WTC11 (cell line): ENCODE measurements at regions not wholly inside any gene's neighbourhood (a gene's known extent, or its start where the extent isn't known, plus 50 kb on each side); places are given as distances from the start of the nearest gene placed in this dataset.

Source experiments
- ATAC-seq: fragments of 200-7000 bp; cut with Tn5 transposase; 2 replicates; pipeline ENCODE4 v1.10.0; 2021; ENCODE audit warnings: mild to moderate bottlenecking, moderate library complexity
- CTCF ChIA-PET: fragments of 300-600 bp; sonication (Branson Sonifier 250); formaldehyde crosslinking; loops from one replicate; lab custom pipeline; 2021; ENCODE audit warnings: antibody characterized with exemption; lab: Charles Lee
- POLR2A ChIA-PET: fragments of 350-600 bp; sonication (Branson Sonifier 250); formaldehyde crosslinking; loops from one replicate; lab custom pipeline; 2021; ENCODE audit warnings: antibody characterized with exemption; lab: Charles Lee
- DNase-seq: peaks from one replicate; pipeline ENCODE4 v3.0.0; 2021; ENCODE audit warnings: low spot score
- H3K27ac Mint-ChIP-seq: 2 replicates; pipeline ENCODE4 v1.8.0; 2021; ENCODE audit warnings: mixed read lengths
- H3K27me3 Mint-ChIP-seq: 2 replicates; pipeline ENCODE4 v1.8.0; 2021; ENCODE audit warnings: low read depth, mild to moderate bottlenecking, moderate library complexity, mixed read lengths
- H3K36me3 Mint-ChIP-seq: 2 replicates; pipeline ENCODE4 v1.8.0; 2021; ENCODE audit warnings: mixed read lengths
- H3K4me1 Mint-ChIP-seq: 2 replicates; pipeline ENCODE4 v1.8.0; 2022; ENCODE audit warnings: mixed read lengths
- H3K4me3 Mint-ChIP-seq: 2 replicates; pipeline ENCODE4 v1.8.0; 2021; ENCODE audit warnings: mild to moderate bottlenecking, moderate library complexity, mixed read lengths
- H3K9me3 Mint-ChIP-seq: 2 replicates; pipeline ENCODE4 v1.8.0; 2021; ENCODE audit warnings: mixed read lengths
- ATF1 ChIP-seq: sonication (generic); formaldehyde crosslinking; IDR thresholded peaks from 2 replicates; pipeline ENCODE4 v1.8.1; 2023; ENCODE audit warnings: mild to moderate bottlenecking, moderate library complexity, missing genetic modification reagents
- E2F5 ChIP-seq: sonication (generic); formaldehyde crosslinking; IDR thresholded peaks from 2 replicates; pipeline ENCODE4 v1.8.1; 2022; ENCODE audit warnings: mild to moderate bottlenecking, moderate library complexity, missing genetic modification reagents
- EMX1 ChIP-seq: fragments of 250-450 bp; sonication (Bioruptor Pico); IDR thresholded peaks from 2 replicates; pipeline ENCODE4 v1.8.0; 2021; ENCODE audit warnings: mild to moderate bottlenecking
- FOXK1 ChIP-seq: sonication (generic); formaldehyde crosslinking; IDR thresholded peaks from 2 replicates; pipeline ENCODE4 v1.8.0; 2022; ENCODE audit warnings: mild to moderate bottlenecking, moderate library complexity, missing genetic modification reagents
- NFATC4 ChIP-seq: fragments of 250-450 bp; sonication (Bioruptor Pico); IDR thresholded peaks from 2 replicates; pipeline ENCODE4 v1.9.0; 2021; ENCODE audit warnings: mild to moderate bottlenecking
- NR1H2 ChIP-seq: sonication (generic); formaldehyde crosslinking; IDR thresholded peaks from 2 replicates; pipeline ENCODE4 v1.9.0; 2021; ENCODE audit warnings: mild to moderate bottlenecking, moderate library complexity, missing genetic modification reagents
- NR3C1 ChIP-seq: sonication (generic); formaldehyde crosslinking; conservative IDR thresholded peaks from 2 replicates; pipeline ENCODE4 v1.8.1; 2023; ENCODE audit warnings: low read depth, mild to moderate bottlenecking, missing genetic modification reagents
- PREB ChIP-seq: sonication (generic); formaldehyde crosslinking; IDR thresholded peaks from 2 replicates; pipeline ENCODE4 v1.8.1; 2022; ENCODE audit warnings: mild to moderate bottlenecking, missing genetic modification reagents, moderate library complexity, borderline replicate concordance
- SMAD4 ChIP-seq: sonication (generic); formaldehyde crosslinking; IDR thresholded peaks from 2 replicates; pipeline ENCODE4 v1.8.0; 2022; ENCODE audit warnings: mild to moderate bottlenecking, missing genetic modification reagents
- TEAD4 ChIP-seq: sonication (generic); formaldehyde crosslinking; IDR thresholded peaks from 2 replicates; pipeline ENCODE4 v1.8.0; 2022; ENCODE audit warnings: mild to moderate bottlenecking, missing genetic modification reagents
- ZNF317 ChIP-seq: sonication (generic); formaldehyde crosslinking; IDR thresholded peaks from 2 replicates; pipeline ENCODE4 v1.8.1; 2023; ENCODE audit warnings: low read depth, mild to moderate bottlenecking, moderate library complexity, missing genetic modification reagents, borderline replicate concordance
- ZNF425 ChIP-seq: fragments of 250-450 bp; sonication (Bioruptor Pico); conservative IDR thresholded peaks from 2 replicates; pipeline ENCODE4 v1.9.0; 2021; ENCODE audit warnings: mild to moderate bottlenecking
- TF ChIP-seq, protein P1 (sequence below): sonication (generic); formaldehyde crosslinking; IDR thresholded peaks from 2 replicates; pipeline ENCODE4 v1.8.1; 2022; ENCODE audit warnings: low read depth, missing genetic modification reagents, borderline replicate concordance
- TF ChIP-seq, protein P2 (sequence below): sonication (generic); formaldehyde crosslinking; IDR thresholded peaks from 2 replicates; pipeline ENCODE4 v1.8.1; 2023; ENCODE audit warnings: mild to moderate bottlenecking, missing genetic modification reagents, borderline replicate concordance
- TF ChIP-seq, protein P3 (sequence below): sonication (generic); formaldehyde crosslinking; IDR thresholded peaks from 2 replicates; pipeline ENCODE4 v1.8.1; 2023; ENCODE audit warnings: mild to moderate bottlenecking, missing genetic modification reagents
- TF ChIP-seq, protein P4 (sequence below): fragments of 250-450 bp; sonication (Bioruptor Pico); IDR thresholded peaks from 2 replicates; pipeline ENCODE4 v1.9.0; 2021; ENCODE audit warnings: mild to moderate bottlenecking
- TF ChIP-seq, protein P5 (sequence below): sonication (generic); formaldehyde crosslinking; conservative IDR thresholded peaks from 2 replicates; pipeline ENCODE4 v1.8.1; 2023; ENCODE audit warnings: mild to moderate bottlenecking, low read depth, missing genetic modification reagents, moderate library complexity

- no peak overlapping the region for H3K27ac Mint-ChIP-seq
- DNase-seq (no peak), ATAC-seq (no peak)
- CTCF ChIA-PET, result no interaction called here
- H3K27me3 Mint-ChIP-seq, result no peaks in the 10 kb centered on the region
- TF ChIP-seq, protein P1, sequence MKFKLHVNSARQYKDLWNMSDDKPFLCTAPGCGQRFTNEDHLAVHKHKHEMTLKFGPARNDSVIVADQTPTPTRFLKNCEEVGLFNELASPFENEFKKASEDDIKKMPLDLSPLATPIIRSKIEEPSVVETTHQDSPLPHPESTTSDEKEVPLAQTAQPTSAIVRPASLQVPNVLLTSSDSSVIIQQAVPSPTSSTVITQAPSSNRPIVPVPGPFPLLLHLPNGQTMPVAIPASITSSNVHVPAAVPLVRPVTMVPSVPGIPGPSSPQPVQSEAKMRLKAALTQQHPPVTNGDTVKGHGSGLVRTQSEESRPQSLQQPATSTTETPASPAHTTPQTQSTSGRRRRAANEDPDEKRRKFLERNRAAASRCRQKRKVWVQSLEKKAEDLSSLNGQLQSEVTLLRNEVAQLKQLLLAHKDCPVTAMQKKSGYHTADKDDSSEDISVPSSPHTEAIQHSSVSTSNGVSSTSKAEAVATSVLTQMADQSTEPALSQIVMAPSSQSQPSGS (CRISPR knock-in tag), result no peak
- TF ChIP-seq NR3C1 (CRISPR knock-in tag) (no peak), PREB (CRISPR knock-in tag) (no peak)
- POLR2A ChIA-PET, result no interaction called here
- H3K36me3 Mint-ChIP-seq, result no peaks in the 10 kb centered on the region
- peaks cover 7% of the 10 kb centered on the region for H3K9me3 Mint-ChIP-seq
- H3K4me3 Mint-ChIP-seq, result no peak overlapping the region
- no peaks in the 10 kb centered on the region for H3K4me1 Mint-ChIP-seq
Measured at GRCh38 chr4:37071576-37071975, 173.0 kb upstream of the NWD2 start.

DNA sequence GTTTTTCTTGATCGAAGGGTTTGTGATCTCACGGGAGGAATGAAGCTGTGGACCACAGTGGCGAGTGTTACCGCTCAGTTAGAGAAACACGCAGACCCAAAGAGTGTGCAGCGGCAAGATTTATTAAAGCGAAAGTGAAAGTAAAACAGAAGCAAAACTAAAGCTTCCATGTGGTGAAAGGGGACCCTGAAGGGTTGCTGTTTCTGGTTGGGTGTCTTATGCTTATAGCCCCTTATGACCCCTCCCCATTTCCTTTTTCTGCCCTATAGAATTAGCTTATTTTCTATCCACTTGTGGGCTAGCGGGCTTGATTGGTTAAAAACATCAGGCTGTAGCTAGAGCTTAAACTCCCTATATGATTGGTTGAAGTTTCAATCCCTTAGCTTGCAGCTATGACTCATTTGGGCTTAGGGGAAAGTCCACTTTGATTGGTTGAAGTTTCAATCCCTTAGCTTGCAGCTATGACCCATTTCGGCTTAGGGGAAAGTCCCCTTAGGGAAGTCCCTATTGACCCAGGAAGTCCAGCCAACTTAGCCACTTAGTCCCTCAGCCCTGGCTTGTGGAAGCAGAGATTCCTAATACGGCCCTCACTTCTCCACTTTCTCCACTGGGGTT, 171.2 kb upstream of the NWD2 start:
- no peak overlapping the region for H3K4me3 Mint-ChIP-seq
- TF ChIP-seq EMX1 (CRISPR knock-in tag), result no peak
- TF ChIP-seq, protein P2, sequence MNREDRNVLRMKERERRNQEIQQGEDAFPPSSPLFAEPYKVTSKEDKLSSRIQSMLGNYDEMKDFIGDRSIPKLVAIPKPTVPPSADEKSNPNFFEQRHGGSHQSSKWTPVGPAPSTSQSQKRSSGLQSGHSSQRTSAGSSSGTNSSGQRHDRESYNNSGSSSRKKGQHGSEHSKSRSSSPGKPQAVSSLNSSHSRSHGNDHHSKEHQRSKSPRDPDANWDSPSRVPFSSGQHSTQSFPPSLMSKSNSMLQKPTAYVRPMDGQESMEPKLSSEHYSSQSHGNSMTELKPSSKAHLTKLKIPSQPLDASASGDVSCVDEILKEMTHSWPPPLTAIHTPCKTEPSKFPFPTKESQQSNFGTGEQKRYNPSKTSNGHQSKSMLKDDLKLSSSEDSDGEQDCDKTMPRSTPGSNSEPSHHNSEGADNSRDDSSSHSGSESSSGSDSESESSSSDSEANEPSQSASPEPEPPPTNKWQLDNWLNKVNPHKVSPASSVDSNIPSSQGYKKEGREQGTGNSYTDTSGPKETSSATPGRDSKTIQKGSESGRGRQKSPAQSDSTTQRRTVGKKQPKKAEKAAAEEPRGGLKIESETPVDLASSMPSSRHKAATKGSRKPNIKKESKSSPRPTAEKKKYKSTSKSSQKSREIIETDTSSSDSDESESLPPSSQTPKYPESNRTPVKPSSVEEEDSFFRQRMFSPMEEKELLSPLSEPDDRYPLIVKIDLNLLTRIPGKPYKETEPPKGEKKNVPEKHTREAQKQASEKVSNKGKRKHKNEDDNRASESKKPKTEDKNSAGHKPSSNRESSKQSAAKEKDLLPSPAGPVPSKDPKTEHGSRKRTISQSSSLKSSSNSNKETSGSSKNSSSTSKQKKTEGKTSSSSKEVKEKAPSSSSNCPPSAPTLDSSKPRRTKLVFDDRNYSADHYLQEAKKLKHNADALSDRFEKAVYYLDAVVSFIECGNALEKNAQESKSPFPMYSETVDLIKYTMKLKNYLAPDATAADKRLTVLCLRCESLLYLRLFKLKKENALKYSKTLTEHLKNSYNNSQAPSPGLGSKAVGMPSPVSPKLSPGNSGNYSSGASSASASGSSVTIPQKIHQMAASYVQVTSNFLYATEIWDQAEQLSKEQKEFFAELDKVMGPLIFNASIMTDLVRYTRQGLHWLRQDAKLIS (CRISPR knock-in tag), result no peak
- TF ChIP-seq, protein P3, sequence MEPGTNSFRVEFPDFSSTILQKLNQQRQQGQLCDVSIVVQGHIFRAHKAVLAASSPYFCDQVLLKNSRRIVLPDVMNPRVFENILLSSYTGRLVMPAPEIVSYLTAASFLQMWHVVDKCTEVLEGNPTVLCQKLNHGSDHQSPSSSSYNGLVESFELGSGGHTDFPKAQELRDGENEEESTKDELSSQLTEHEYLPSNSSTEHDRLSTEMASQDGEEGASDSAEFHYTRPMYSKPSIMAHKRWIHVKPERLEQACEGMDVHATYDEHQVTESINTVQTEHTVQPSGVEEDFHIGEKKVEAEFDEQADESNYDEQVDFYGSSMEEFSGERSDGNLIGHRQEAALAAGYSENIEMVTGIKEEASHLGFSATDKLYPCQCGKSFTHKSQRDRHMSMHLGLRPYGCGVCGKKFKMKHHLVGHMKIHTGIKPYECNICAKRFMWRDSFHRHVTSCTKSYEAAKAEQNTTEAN (CRISPR knock-in tag), result no peak
- TF ChIP-seq NFATC4 (CRISPR knock-in tag), result no peak
- TF ChIP-seq ATF1 (CRISPR knock-in tag), result no peak
- TF ChIP-seq, protein P4, sequence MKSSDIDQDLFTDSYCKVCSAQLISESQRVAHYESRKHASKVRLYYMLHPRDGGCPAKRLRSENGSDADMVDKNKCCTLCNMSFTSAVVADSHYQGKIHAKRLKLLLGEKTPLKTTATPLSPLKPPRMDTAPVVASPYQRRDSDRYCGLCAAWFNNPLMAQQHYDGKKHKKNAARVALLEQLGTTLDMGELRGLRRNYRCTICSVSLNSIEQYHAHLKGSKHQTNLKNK, result no peak
- no peak for TF ChIP-seq TEAD4
- TF ChIP-seq SMAD4 (CRISPR knock-in tag), result no peak
- TF ChIP-seq, protein P5, sequence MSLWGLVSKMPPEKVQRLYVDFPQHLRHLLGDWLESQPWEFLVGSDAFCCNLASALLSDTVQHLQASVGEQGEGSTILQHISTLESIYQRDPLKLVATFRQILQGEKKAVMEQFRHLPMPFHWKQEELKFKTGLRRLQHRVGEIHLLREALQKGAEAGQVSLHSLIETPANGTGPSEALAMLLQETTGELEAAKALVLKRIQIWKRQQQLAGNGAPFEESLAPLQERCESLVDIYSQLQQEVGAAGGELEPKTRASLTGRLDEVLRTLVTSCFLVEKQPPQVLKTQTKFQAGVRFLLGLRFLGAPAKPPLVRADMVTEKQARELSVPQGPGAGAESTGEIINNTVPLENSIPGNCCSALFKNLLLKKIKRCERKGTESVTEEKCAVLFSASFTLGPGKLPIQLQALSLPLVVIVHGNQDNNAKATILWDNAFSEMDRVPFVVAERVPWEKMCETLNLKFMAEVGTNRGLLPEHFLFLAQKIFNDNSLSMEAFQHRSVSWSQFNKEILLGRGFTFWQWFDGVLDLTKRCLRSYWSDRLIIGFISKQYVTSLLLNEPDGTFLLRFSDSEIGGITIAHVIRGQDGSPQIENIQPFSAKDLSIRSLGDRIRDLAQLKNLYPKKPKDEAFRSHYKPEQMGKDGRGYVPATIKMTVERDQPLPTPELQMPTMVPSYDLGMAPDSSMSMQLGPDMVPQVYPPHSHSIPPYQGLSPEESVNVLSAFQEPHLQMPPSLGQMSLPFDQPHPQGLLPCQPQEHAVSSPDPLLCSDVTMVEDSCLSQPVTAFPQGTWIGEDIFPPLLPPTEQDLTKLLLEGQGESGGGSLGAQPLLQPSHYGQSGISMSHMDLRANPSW (CRISPR knock-in tag), result no peak
- no peak for TF ChIP-seq E2F5 (CRISPR knock-in tag)
- no peak for TF ChIP-seq ZNF425 (CRISPR knock-in tag)
- no peak for TF ChIP-seq NR1H2 (CRISPR knock-in tag)
- TF ChIP-seq ZNF317 (CRISPR knock-in tag), result no peak
- no peak for TF ChIP-seq FOXK1 (CRISPR knock-in tag)
- H3K9me3 Mint-ChIP-seq, result peaks cover 7% of the 10 kb centered on the region
- ChIA-PET CTCF (no interaction called here), POLR2A (no interaction called here)
- H3K27ac Mint-ChIP-seq, result no peak overlapping the region
- H3K36me3 Mint-ChIP-seq, result no peaks in the 10 kb centered on the region
- no peak for DNase-seq
- ATAC-seq, result no peak
- no peaks in the 10 kb centered on the region for H3K4me1 Mint-ChIP-seq
- H3K27me3 Mint-ChIP-seq, result no peaks in the 10 kb centered on the region
